ENCODE measurements at regions not wholly inside any gene's neighbourhood (a gene's known extent, or its start where the extent isn't known, plus 50 kb on each side); places are given as distances from the start of the nearest gene placed in this dataset.

- TF ChIP-seq CTCF (IDR thresholded peaks at IDR 0.05) (no peak), ZFX (IDR thresholded peaks at IDR 0.05; ENCODE audit: borderline replicate concordance) (no peak)
Observed at GRCh38 chr1:88230126-88230525, 453.9 kb upstream of the PKN2 start.
